GM23248 (cell line): ENCODE measurements at regions not wholly inside any gene's neighbourhood (a gene's known extent, or its start where the extent isn't known, plus 50 kb on each side); places are given as distances from the start of the nearest gene placed in this dataset.

Experiments
- DNase-seq: peaks from one replicate; pipeline ENCODE4 v3.0.0-alpha.2; 2015
- H2AFZ ChIP-seq: fragments of 200-600 bp; sonication (generic); 2 replicates; pipeline ENCODE4 v1.6.1; 2016; ENCODE audit warnings: antibody characterized with exemption
- H3F3A ChIP-seq: fragments of 200-600 bp; sonication (generic); 2 replicates; pipeline ENCODE4 v1.6.1; 2016; ENCODE audit warnings: mild to moderate bottlenecking, antibody characterized with exemption, mixed run types; ENCODE audit not compliant: insufficient read depth
- H3K27ac ChIP-seq: fragments of 200-600 bp; sonication (generic); 2 replicates; pipeline ENCODE4 v1.5.1; 2016; ENCODE audit warnings: mild to moderate bottlenecking
- H3K27me3 ChIP-seq: fragments of 200-600 bp; sonication (generic); replicated peaks from 2 replicates; pipeline ENCODE4 v1.6.1; 2016; ENCODE audit warnings: mild to moderate bottlenecking; ENCODE audit not compliant: insufficient read depth
- H3K36me3 ChIP-seq: fragments of 200-600 bp; sonication (generic); 2 replicates; pipeline ENCODE4 v1.6.1; 2016; ENCODE audit warnings: low read depth, mild to moderate bottlenecking
- H3K4me1 ChIP-seq: fragments of 200-600 bp; sonication (generic); 2 replicates; pipeline ENCODE4 v1.6.1; 2016; ENCODE audit warnings: mild to moderate bottlenecking; ENCODE audit not compliant: insufficient read depth
- H3K4me2 ChIP-seq: fragments of 200-600 bp; sonication (generic); one replicate; pipeline ENCODE4 v1.6.1; 2016; ENCODE audit warnings: mild to moderate bottlenecking; ENCODE audit not compliant: unreplicated experiment
- H3K4me3 ChIP-seq: fragments of 200-600 bp; sonication (generic); 2 replicates; pipeline ENCODE4 v1.5.1; 2016; ENCODE audit warnings: mild to moderate bottlenecking
- H3K79me2 ChIP-seq: fragments of 200-600 bp; sonication (generic); 2 replicates; pipeline ENCODE4 v1.6.1; 2016; ENCODE audit warnings: mild to moderate bottlenecking; ENCODE audit not compliant: insufficient read depth
- H3K9ac ChIP-seq: fragments of 200-600 bp; sonication (generic); 2 replicates; pipeline ENCODE4 v1.6.1; 2016; ENCODE audit warnings: mild to moderate bottlenecking
- H3K9me2 ChIP-seq: fragments of 200-600 bp; sonication (generic); 2 replicates; pipeline ENCODE4 v1.6.1; 2016; ENCODE audit warnings: mixed run types, mild to moderate bottlenecking, moderate library complexity; ENCODE audit not compliant: insufficient read depth
- H3K9me3 ChIP-seq: fragments of 200-600 bp; sonication (generic); one replicate; pipeline ENCODE4 v1.6.1; 2017; ENCODE audit warnings: low read depth
- H4K20me1 ChIP-seq: fragments of 200-600 bp; sonication (generic); 2 replicates; pipeline ENCODE4 v1.6.0; 2016; ENCODE audit not compliant: insufficient read depth
- EZH2 ChIP-seq: fragments of 200-600 bp; sonication (generic); IDR thresholded peaks from 2 replicates; pipeline ENCODE4 v1.6.1; 2018; ENCODE audit warnings: antibody characterized with exemption, mild to moderate bottlenecking; ENCODE audit not compliant: insufficient read depth, poor library complexity, severe bottlenecking
- EZH2phosphoT487 ChIP-seq: fragments of 200-600 bp; sonication (generic); IDR thresholded peaks from 2 replicates; pipeline ENCODE4 v1.6.1; 2018; ENCODE audit warnings: antibody characterized with exemption, moderate library complexity, mild to moderate bottlenecking, low read depth; ENCODE audit not compliant: insufficient read depth
- WGBS, 2 experiments: methylation state at CpG; one replicate each; pipeline ENCODE4 v1.1.6; 2015 to 2017; ENCODE audit warnings: low lambda C conversion rate in 2 of 2, low coverage in 1 of 2; ENCODE audit errors: missing lambda C conversion rate in 2 of 2; 5-methylcytosine and 5-hydroxymethylcytosine counted together
- in situ Hi-C: fragments of 300-500 bp; cut with MboI; formaldehyde crosslinking; loops from 2 replicates; pipeline ENCODE4 v1.15.0; 2020

DNA sequence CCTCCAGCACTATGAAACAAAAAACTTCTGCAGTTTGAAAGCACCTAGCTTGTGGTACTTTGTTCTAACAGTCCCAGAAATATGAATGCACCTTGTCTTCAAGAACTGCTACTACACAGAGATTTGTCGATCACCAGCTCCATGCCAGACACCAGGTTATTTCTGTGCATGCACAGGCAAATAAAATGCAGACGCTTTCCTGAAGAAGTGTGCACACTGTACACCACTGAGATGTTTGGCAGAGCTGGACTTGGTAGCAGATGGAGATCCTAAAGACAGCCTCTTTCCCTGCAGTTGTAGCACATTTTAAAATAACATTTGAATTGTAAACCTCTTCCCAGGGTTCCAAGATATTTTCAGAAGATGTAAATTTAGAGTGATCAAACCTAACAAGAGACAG is 730.0 kb downstream of the MTRR start:
- H3K9me3 ChIP-seq, result no peaks in the 10 kb centered on the region
- H3K36me3 ChIP-seq, result no peaks in the 10 kb centered on the region
- H3K9me2 ChIP-seq, result no peaks in the 10 kb centered on the region
- H3K4me2 ChIP-seq, result no peak overlapping the region
- 4 to 13% methylated on average over 2 of the region's 2 CpGs for WGBS, 2 experiments
- TF ChIP-seq EZH2phosphoT487, result no peak
- no peaks in the 10 kb centered on the region for H3K79me2 ChIP-seq
- no peaks in the 10 kb centered on the region for H3K4me1 ChIP-seq
- no peak overlapping the region for H2AFZ ChIP-seq
- no peaks in the 10 kb centered on the region for H4K20me1 ChIP-seq
- H3K4me3 ChIP-seq, result no peak overlapping the region
- H3K27ac ChIP-seq, result no peak overlapping the region
- H3F3A ChIP-seq, result no peaks in the 10 kb centered on the region
- no peak overlapping the region for H3K9ac ChIP-seq
- no peaks in the 10 kb centered on the region for H3K27me3 ChIP-seq
- in situ Hi-C loops, result no loop called here
- no peak for DNase-seq

DNA sequence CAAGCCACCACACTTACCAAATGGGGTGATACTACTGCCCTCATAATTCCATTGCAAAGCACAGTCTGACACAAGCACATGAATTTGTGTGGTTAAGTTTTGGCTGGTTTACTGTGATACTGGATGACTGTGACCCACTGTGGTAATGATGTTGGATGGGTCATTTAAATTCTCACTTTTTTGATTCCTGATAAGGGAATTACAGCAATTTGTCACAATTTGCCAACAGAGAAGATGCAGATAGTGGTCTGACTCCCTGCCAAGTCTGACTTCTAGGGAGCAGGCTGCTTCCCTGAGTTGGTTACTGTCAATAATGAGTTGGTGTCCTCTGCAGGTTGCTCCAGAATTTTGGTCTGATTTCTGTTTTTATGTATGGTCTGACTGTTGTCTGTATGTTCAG is 731.9 kb downstream of the MTRR start:
- H3F3A ChIP-seq, result no peaks in the 10 kb centered on the region
- no peak overlapping the region for H2AFZ ChIP-seq
- no peaks in the 10 kb centered on the region for H3K27me3 ChIP-seq
- no peaks in the 10 kb centered on the region for H3K9me2 ChIP-seq
- in situ Hi-C loops, result no loop called here
- H3K9ac ChIP-seq, result no peak overlapping the region
- no peaks in the 10 kb centered on the region for H3K4me1 ChIP-seq
- H4K20me1 ChIP-seq, result no peaks in the 10 kb centered on the region
- TF ChIP-seq EZH2 (no peak), EZH2phosphoT487 (no peak)
- H3K4me3 ChIP-seq, result no peak overlapping the region
- no peak overlapping the region for H3K27ac ChIP-seq
- no peaks in the 10 kb centered on the region for H3K9me3 ChIP-seq
- H3K36me3 ChIP-seq, result no peaks in the 10 kb centered on the region
- no peak overlapping the region for H3K4me2 ChIP-seq
- DNase-seq, result no peak
- H3K79me2 ChIP-seq, result no peaks in the 10 kb centered on the region

DNA sequence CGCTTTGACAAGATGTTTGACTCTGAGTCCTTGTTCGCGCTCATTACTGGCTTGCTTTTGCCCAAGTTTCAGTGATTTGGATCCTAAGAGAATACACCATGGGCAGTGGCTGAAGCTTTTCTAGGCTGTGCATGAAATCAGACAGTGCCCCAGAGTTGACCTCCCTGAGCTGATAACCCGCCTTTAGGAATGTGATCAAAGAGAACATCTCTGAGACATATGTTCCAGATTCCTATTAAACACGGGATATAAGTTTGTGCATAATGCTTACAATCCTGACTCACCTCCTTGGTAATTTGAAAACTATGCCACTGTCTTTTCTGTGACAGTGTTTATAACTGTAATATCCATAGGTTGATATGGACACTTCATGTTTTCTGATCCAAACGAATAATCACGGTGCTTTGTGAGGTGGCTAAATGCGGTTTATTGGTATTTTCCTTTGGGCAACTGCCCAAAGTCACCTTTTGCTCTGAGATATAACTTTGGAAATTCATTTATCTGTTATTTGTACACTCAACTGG is 732.9 kb downstream of the MTRR start:
- Histone ChIP-seq H3K4me1 (no peaks in the 10 kb centered on the region), H3K27me3 (no peaks in the 10 kb centered on the region), H4K20me1 (no peaks in the 10 kb centered on the region), H3K79me2 (no peaks in the 10 kb centered on the region), H3K36me3 (no peaks in the 10 kb centered on the region), H3K4me3 (no peak overlapping the region), H3K27ac (no peak overlapping the region), H3K9ac (no peak overlapping the region), H3K9me3 (no peaks in the 10 kb centered on the region), H3K4me2 (no peak overlapping the region), H3K9me2 (no peaks in the 10 kb centered on the region), H3F3A (no peaks in the 10 kb centered on the region), H2AFZ (no peak overlapping the region)
- 52 to 65% methylated on average over 8 of the region's 8 CpGs for WGBS, 2 experiments
- TF ChIP-seq EZH2 (no peak), EZH2phosphoT487 (no peak)
- no peak for DNase-seq
- in situ Hi-C loops, result no loop called here

DNA sequence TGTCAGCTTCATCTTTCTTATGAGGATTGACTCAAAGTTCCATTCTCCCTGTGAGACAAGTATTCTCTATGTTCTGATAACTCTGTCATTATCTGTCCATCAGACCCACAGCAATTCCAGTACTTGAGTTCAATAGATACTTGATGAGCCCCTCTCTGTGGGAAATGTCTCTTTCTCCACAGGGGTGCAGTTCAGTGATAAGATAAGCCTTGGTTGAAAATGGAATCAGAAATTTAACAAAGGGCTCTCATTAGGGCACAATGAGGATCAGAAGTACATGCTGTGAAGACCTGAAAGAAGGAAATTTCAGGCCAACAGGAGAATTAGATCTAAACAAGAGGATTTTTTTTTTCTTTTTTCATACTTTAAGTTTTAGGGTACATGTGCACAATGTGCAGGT is 737.3 kb downstream of the MTRR start:
- Histone ChIP-seq H3F3A (no peaks in the 10 kb centered on the region), H3K36me3 (no peaks in the 10 kb centered on the region), H3K4me2 (no peak overlapping the region), H4K20me1 (no peaks in the 10 kb centered on the region), H3K27ac (no peak overlapping the region), H3K27me3 (no peaks in the 10 kb centered on the region), H3K9ac (no peak overlapping the region), H3K79me2 (no peaks in the 10 kb centered on the region), H3K4me1 (no peaks in the 10 kb centered on the region), H3K4me3 (no peak overlapping the region), H3K9me3 (no peaks in the 10 kb centered on the region), H2AFZ (no peak overlapping the region), H3K9me2 (no peaks in the 10 kb centered on the region)
- no peak for DNase-seq
- TF ChIP-seq EZH2 (no peak), EZH2phosphoT487 (no peak)
- in situ Hi-C loops, result no loop called here

DNA sequence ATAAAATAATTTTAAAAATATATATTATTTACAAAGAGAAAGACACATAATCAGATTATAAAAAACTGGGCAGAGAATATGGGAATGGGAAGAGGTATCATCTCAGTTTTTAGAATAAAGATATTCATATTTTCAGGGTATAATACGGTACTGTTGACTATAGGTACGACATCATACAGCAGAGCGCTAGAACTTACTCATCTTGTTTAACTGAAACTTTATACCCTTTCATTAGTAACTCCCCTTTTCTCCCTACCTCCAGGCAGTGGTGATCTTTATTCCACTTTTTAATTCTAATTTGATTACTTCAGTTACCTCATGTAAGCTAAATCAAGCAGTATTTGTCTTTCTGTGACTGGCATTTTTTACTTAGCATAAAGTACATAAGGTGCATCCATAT is 742.1 kb downstream of the MTRR start:
- H3K9me2 ChIP-seq, result no peaks in the 10 kb centered on the region
- in situ Hi-C loops, result no loop called here
- no peak overlapping the region for H3K4me3 ChIP-seq
- H3K4me2 ChIP-seq, result no peak overlapping the region
- H3K4me1 ChIP-seq, result no peaks in the 10 kb centered on the region
- no peak for DNase-seq
- no peaks in the 10 kb centered on the region for H3F3A ChIP-seq
- H3K9ac ChIP-seq, result no peak overlapping the region
- no peaks in the 10 kb centered on the region for H3K36me3 ChIP-seq
- H3K79me2 ChIP-seq, result no peaks in the 10 kb centered on the region
- no peak overlapping the region for H3K27ac ChIP-seq
- no peaks in the 10 kb centered on the region for H3K27me3 ChIP-seq
- H2AFZ ChIP-seq, result no peak overlapping the region
- no peaks in the 10 kb centered on the region for H4K20me1 ChIP-seq
- no peak for TF ChIP-seq EZH2
- no peak for TF ChIP-seq EZH2phosphoT487
- no peaks in the 10 kb centered on the region for H3K9me3 ChIP-seq
- WGBS, 2 experiments, result 80 to 89% methylated on average over 3 of the region's 3 CpGs
